Right lobe of liver (tissue), 4 donors: ENCODE measurements at regions not wholly inside any gene's neighbourhood (a gene's known extent, or its start where the extent isn't known, plus 50 kb on each side); places are given as distances from the start of the nearest gene placed in this dataset.

Source experiments
- CTCF ChIP-seq, 4 donors: fragments of 200-600 bp in 3 of 4; fragments of 450-650 bp in 1 of 4; IDR thresholded peaks; one replicate each; pipeline versions ENCODE4 v1.5.1 to v1.8.0; 2016 to 2022; ENCODE audit warnings: antibody characterized with exemption in 4 of 4, mild to moderate bottlenecking in 2 of 4
- POLR2A ChIP-seq: fragments of 450-650 bp; IDR thresholded peaks from one replicate; pipeline ENCODE4 v1.6.1; 2017; ENCODE audit warnings: antibody characterized with exemption, mild to moderate bottlenecking
- donor health status: DM: no; HTN: no; CAD: no.
- donor health status: DM: no; HTN: no; CAD: no.
- donor health status: DM: no; HTN: yes; CAD: no.

DNA sequence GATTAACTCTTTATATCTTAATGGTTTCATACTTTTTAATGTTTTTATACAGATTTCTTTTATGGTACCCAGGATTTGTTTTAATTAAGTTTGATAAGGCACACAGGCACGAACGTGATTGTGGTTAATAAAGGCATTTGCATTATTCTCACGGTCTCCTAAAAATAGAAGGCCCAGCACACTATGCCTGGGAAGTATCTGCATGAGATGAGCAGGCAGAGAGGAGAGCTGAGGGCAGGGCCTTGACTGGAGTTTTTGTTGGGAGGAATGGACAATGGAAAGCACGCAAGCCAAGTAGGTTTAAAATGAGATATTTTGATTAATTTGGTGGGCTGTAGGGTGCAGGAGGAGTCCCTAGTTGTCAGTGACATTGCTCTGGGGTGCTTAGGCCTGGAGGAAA, 1714.3 kb upstream of the PCDH7 start:
- no peak for TF ChIP-seq POLR2A
- TF ChIP-seq CTCF (IDR thresholded peaks at IDR 0.05), result no peak
